Fibroblast of peridontal ligament (primary cell): ENCODE measurements at regions not wholly inside any gene's neighbourhood (a gene's known extent, or its start where the extent isn't known, plus 50 kb on each side); places are given as distances from the start of the nearest gene placed in this dataset.
"Not testable (repeated sequence)": the region's sequence is repeated elsewhere in the genome, so short reads cannot be mapped to it uniquely, and the experiment has no call there.

ENCODE experiments used
- DNase-seq: peaks from one replicate; pipeline ENCODE4 v3.0.0-alpha.2; 2010; ENCODE audit errors: extremely low read depth

GRCh38 chr13:75178436-75178835 lies 303.5 kb downstream of the TBC1D4 start:
- DNase-seq = no peak

GRCh38 chr13:75175575-75175974 lies 306.4 kb downstream of the TBC1D4 start:
- no peak for DNase-seq

GRCh38 chr13:75175097-75175496 lies 306.9 kb downstream of the TBC1D4 start:
- DNase-seq = not testable (repeated sequence)

GRCh38 chr13:75174481-75174880 lies 307.5 kb downstream of the TBC1D4 start:
- no peak for DNase-seq

- DNase-seq = no peak
Measured at GRCh38 chr13:75173457-75174356, 308.3 kb downstream of the TBC1D4 start.

GRCh38 chr13:75170311-75170710 lies 311.7 kb downstream of the TBC1D4 start:
- no peak for DNase-seq

- peak; percentile 25 for DNase-seq
Measured at GRCh38 chr13:75165543-75166230, 316.3 kb downstream of the TBC1D4 start.

- no peak for DNase-seq
Measured at GRCh38 chr13:75161804-75162203, 320.2 kb downstream of the TBC1D4 start.

- no peak for DNase-seq
Measured at GRCh38 chr13:75160984-75161383, 321.0 kb downstream of the TBC1D4 start.

GRCh38 chr13:75154331-75154730 lies 327.6 kb downstream of the TBC1D4 start:
- DNase-seq = no peak

- peak; percentile 88 for DNase-seq
Measured at GRCh38 chr13:75153834-75154233, 328.1 kb downstream of the TBC1D4 start.

GRCh38 chr13:75153386-75153785 lies 328.6 kb downstream of the TBC1D4 start:
- no peak for DNase-seq

GRCh38 chr13:75151081-75151643 lies 330.8 kb downstream of the TBC1D4 start:
- DNase-seq = peak; percentile 92

GRCh38 chr13:75149776-75150175 lies 332.2 kb downstream of the TBC1D4 start:
- no peak for DNase-seq

- no peak for DNase-seq
Measured at GRCh38 chr13:75147946-75148345, 334.0 kb downstream of the TBC1D4 start.

- DNase-seq = peak; percentile 18
Measured at GRCh38 chr13:75146436-75146835, 335.5 kb downstream of the TBC1D4 start.

- peak; percentile 92 for DNase-seq
Measured at GRCh38 chr13:75145927-75146326, 336.0 kb downstream of the TBC1D4 start.

GRCh38 chr13:75139291-75139690 lies 342.7 kb downstream of the TBC1D4 start:
- peak; percentile 65 for DNase-seq

- peak; percentile 60 for DNase-seq
Measured at GRCh38 chr13:75137911-75138571, 343.9 kb downstream of the TBC1D4 start.

- no peak for DNase-seq
Measured at GRCh38 chr13:75136151-75136550, 345.8 kb downstream of the TBC1D4 start.

- peak; percentile 99 for DNase-seq
Measured at GRCh38 chr13:75135325-75135825, 346.6 kb downstream of the TBC1D4 start.
